T-helper 2 cell treated with Interferon-gamma antibody and Interleukin-4, amounts not matched to agents 5 μg/mL and 100 μg/mL, for 36 hours (primary cell): ENCODE measurements at regions not wholly inside any gene's neighbourhood (a gene's known extent, or its start where the extent isn't known, plus 50 kb on each side); places are given as distances from the start of the nearest gene placed in this dataset.

Source experiments
- DNase-seq: peaks from one replicate; pipeline ENCODE4 v3.0.0; 2021; ENCODE audit warnings: low spot score
- H3K27ac Mint-ChIP-seq: one replicate; pipeline ENCODE4 v1.8.0; 2021; ENCODE audit warnings: mild to moderate bottlenecking, mixed read lengths
- H3K27me3 Mint-ChIP-seq: one replicate; pipeline ENCODE4 v1.8.0; 2021; ENCODE audit warnings: low read depth, mixed read lengths
- H3K36me3 Mint-ChIP-seq: one replicate; pipeline ENCODE4 v1.8.0; 2021; ENCODE audit warnings: low read depth, mixed read lengths
- H3K4me1 Mint-ChIP-seq: one replicate; pipeline ENCODE4 v1.8.0; 2021; ENCODE audit warnings: low read depth, mixed read lengths
- H3K4me3 Mint-ChIP-seq: one replicate; pipeline ENCODE4 v1.8.0; 2022; ENCODE audit warnings: mild to moderate bottlenecking, moderate library complexity, mixed read lengths
- H3K9me3 Mint-ChIP-seq: one replicate; pipeline ENCODE4 v1.8.0; 2021; ENCODE audit warnings: mixed read lengths

- Mint-ChIP-seq H3K27ac (no peak overlapping the region), H3K4me1 (no peaks in the 10 kb centered on the region), H3K4me3 (no peak overlapping the region), H3K36me3 (no peaks in the 10 kb centered on the region), H3K9me3 (peaks cover 21% of the 10 kb centered on the region), H3K27me3 (no peaks in the 10 kb centered on the region)
- DNase-seq = no peak
These were observed 588.4 kb upstream of the BTBD3 start for GRCh38 chr20:11329271-11329670.

- peaks cover 8% of the 10 kb centered on the region for H3K9me3 Mint-ChIP-seq
- no peaks in the 10 kb centered on the region for H3K4me1 Mint-ChIP-seq
- no peaks in the 10 kb centered on the region for H3K27me3 Mint-ChIP-seq
- H3K4me3 Mint-ChIP-seq = no peak overlapping the region
- no peak for DNase-seq
- H3K27ac Mint-ChIP-seq = no peak overlapping the region
- H3K36me3 Mint-ChIP-seq = no peaks in the 10 kb centered on the region
These were observed 586.6 kb upstream of the BTBD3 start for GRCh38 chr20:11331096-11331495.

GRCh38 chr20:11332381-11332780, 585.3 kb upstream of the BTBD3 start:
- Mint-ChIP-seq H3K4me1 (no peaks in the 10 kb centered on the region), H3K4me3 (no peak overlapping the region), H3K36me3 (no peaks in the 10 kb centered on the region), H3K27me3 (no peaks in the 10 kb centered on the region), H3K27ac (no peak overlapping the region), H3K9me3 (peaks cover 3% of the 10 kb centered on the region)
- DNase-seq = no peak

GRCh38 chr20:11333634-11334033, 584.1 kb upstream of the BTBD3 start:
- H3K36me3 Mint-ChIP-seq = no peaks in the 10 kb centered on the region
- no peak overlapping the region for H3K27ac Mint-ChIP-seq
- no peak for DNase-seq
- H3K4me1 Mint-ChIP-seq = no peaks in the 10 kb centered on the region
- H3K27me3 Mint-ChIP-seq = no peaks in the 10 kb centered on the region
- no peaks in the 10 kb centered on the region for H3K9me3 Mint-ChIP-seq
- H3K4me3 Mint-ChIP-seq = no peak overlapping the region

- no peaks in the 10 kb centered on the region for H3K27me3 Mint-ChIP-seq
- no peak for DNase-seq
These were observed 580.1 kb upstream of the BTBD3 start for GRCh38 chr20:11337361-11338130.

GRCh38 chr20:11338496-11339306, 579.0 kb upstream of the BTBD3 start:
- Mint-ChIP-seq H3K27ac (no peak overlapping the region), H3K27me3 (no peaks in the 10 kb centered on the region), H3K9me3 (no peaks in the 10 kb centered on the region), H3K4me3 (no peak overlapping the region), H3K4me1 (no peaks in the 10 kb centered on the region), H3K36me3 (no peaks in the 10 kb centered on the region)
- DNase-seq = no peak

More at GRCh38 chr20:11337361-11338130, 580.1 kb upstream of the BTBD3 start:
- no peaks in the 10 kb centered on the region for H3K4me1 Mint-ChIP-seq
- no peaks in the 10 kb centered on the region for H3K36me3 Mint-ChIP-seq
- no peak overlapping the region for H3K4me3 Mint-ChIP-seq
- H3K9me3 Mint-ChIP-seq = no peaks in the 10 kb centered on the region
- H3K27ac Mint-ChIP-seq = no peak overlapping the region

- no peak for DNase-seq
- no peak overlapping the region for H3K4me3 Mint-ChIP-seq
- no peak overlapping the region for H3K27ac Mint-ChIP-seq
- no peaks in the 10 kb centered on the region for H3K4me1 Mint-ChIP-seq
- no peaks in the 10 kb centered on the region for H3K36me3 Mint-ChIP-seq
- peaks cover 1% of the 10 kb centered on the region for H3K9me3 Mint-ChIP-seq
- H3K27me3 Mint-ChIP-seq = no peaks in the 10 kb centered on the region
These were observed 572.8 kb upstream of the BTBD3 start for GRCh38 chr20:11344939-11345338.

- DNase-seq = no peak
- H3K27me3 Mint-ChIP-seq = no peaks in the 10 kb centered on the region
- H3K9me3 Mint-ChIP-seq = peaks cover 5% of the 10 kb centered on the region
- H3K27ac Mint-ChIP-seq = no peak overlapping the region
- H3K4me1 Mint-ChIP-seq = no peaks in the 10 kb centered on the region
- H3K4me3 Mint-ChIP-seq = no peak overlapping the region
- no peaks in the 10 kb centered on the region for H3K36me3 Mint-ChIP-seq
These were observed 570.0 kb upstream of the BTBD3 start for GRCh38 chr20:11347738-11348137.

- no peak for DNase-seq
- Mint-ChIP-seq H3K4me1 (no peaks in the 10 kb centered on the region), H3K27ac (no peak overlapping the region), H3K27me3 (no peaks in the 10 kb centered on the region), H3K36me3 (no peaks in the 10 kb centered on the region), H3K9me3 (peaks cover 5% of the 10 kb centered on the region), H3K4me3 (no peak overlapping the region)
These were observed 567.3 kb upstream of the BTBD3 start for GRCh38 chr20:11350126-11351005.

GRCh38 chr20:11352041-11352440, 565.7 kb upstream of the BTBD3 start:
- DNase-seq = no peak
- Mint-ChIP-seq H3K27ac (no peak overlapping the region), H3K27me3 (no peaks in the 10 kb centered on the region), H3K9me3 (peaks cover 5% of the 10 kb centered on the region), H3K36me3 (no peaks in the 10 kb centered on the region), H3K4me1 (no peaks in the 10 kb centered on the region), H3K4me3 (no peak overlapping the region)

GRCh38 chr20:11354846-11355245, 562.8 kb upstream of the BTBD3 start:
- Mint-ChIP-seq H3K27ac (no peak overlapping the region), H3K9me3 (peaks cover 15% of the 10 kb centered on the region), H3K27me3 (no peaks in the 10 kb centered on the region), H3K36me3 (no peaks in the 10 kb centered on the region), H3K4me3 (no peak overlapping the region), H3K4me1 (no peaks in the 10 kb centered on the region)
- DNase-seq = no peak

GRCh38 chr20:11355345-11355744, 562.3 kb upstream of the BTBD3 start:
- no peak overlapping the region for H3K27ac Mint-ChIP-seq
- no peak for DNase-seq
- no peaks in the 10 kb centered on the region for H3K27me3 Mint-ChIP-seq
- H3K4me3 Mint-ChIP-seq = no peak overlapping the region
- peaks cover 10% of the 10 kb centered on the region for H3K9me3 Mint-ChIP-seq
- no peaks in the 10 kb centered on the region for H3K4me1 Mint-ChIP-seq
- H3K36me3 Mint-ChIP-seq = no peaks in the 10 kb centered on the region

GRCh38 chr20:11356061-11356460, 561.6 kb upstream of the BTBD3 start:
- no peak for DNase-seq
- H3K27me3 Mint-ChIP-seq = no peaks in the 10 kb centered on the region
- H3K4me1 Mint-ChIP-seq = no peaks in the 10 kb centered on the region
- H3K9me3 Mint-ChIP-seq = peaks cover 16% of the 10 kb centered on the region
- no peaks in the 10 kb centered on the region for H3K36me3 Mint-ChIP-seq
- no peak overlapping the region for H3K27ac Mint-ChIP-seq
- no peak overlapping the region for H3K4me3 Mint-ChIP-seq

GRCh38 chr20:11362450-11362849, 555.2 kb upstream of the BTBD3 start:
- Mint-ChIP-seq H3K4me1 (no peaks in the 10 kb centered on the region), H3K27ac (no peak overlapping the region), H3K4me3 (no peak overlapping the region), H3K27me3 (no peaks in the 10 kb centered on the region), H3K36me3 (no peaks in the 10 kb centered on the region), H3K9me3 (peaks cover 41% of the 10 kb centered on the region)
- no peak for DNase-seq
